8988T (cell line): ENCODE measurements at regions not wholly inside any gene's neighbourhood (a gene's known extent, or its start where the extent isn't known, plus 50 kb on each side); places are given as distances from the start of the nearest gene placed in this dataset.
"Not testable (repeated sequence)": the region's sequence is repeated elsewhere in the genome, so short reads cannot be mapped to it uniquely, and the experiment has no call there.

Experiments
- DNase-seq: peaks from one replicate; pipeline ENCODE4 v3.0.0; 2011

- no peak for DNase-seq
Measured at GRCh38 chr4:58359590-58359989, 1249.4 kb upstream of the IGFBP7 start.

GRCh38 chr4:58357947-58358346 is 1247.8 kb upstream of the IGFBP7 start:
- no peak for DNase-seq

DNA sequence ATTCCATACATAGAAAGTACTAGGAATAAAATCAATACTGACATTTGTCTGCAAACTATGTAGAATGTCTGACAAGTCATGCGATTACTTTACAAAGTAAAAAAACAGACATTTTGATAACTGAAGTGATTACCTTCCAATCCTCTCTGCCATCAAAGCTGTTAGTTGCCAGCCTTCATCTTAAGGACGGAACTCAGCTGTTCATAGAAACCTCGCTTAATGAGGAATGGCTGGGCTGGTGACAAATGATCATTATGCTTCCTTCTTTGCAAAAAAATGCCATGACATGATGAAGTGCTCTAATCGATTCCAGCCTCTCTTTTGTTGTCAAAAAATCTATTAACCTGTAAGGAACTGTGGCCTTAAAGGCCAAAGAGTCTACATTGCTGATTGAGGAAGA is 1214.9 kb upstream of the IGFBP7 start:
- no peak for DNase-seq

DNA sequence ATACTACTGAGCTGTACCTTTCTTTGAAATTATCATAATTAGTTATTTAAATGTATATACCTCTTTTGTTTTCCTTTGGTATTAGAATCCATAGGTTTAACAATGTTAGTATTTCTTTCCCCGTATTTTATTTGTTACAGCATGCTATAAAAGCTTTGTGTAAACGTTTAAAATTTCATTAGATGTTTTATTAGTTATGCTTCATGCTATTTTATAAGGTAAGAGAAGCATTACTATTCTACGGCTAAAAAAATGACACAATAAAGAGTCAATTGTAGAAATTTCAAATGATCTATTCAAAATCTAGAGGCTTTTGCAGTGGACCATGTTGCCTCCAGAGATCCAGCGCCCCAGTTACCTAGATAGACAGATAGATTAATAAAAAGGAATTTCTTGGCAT is 1203.3 kb upstream of the IGFBP7 start:
- no peak for DNase-seq

GRCh38 chr4:58303456-58303855 is 1193.3 kb upstream of the IGFBP7 start:
- no peak for DNase-seq

DNA sequence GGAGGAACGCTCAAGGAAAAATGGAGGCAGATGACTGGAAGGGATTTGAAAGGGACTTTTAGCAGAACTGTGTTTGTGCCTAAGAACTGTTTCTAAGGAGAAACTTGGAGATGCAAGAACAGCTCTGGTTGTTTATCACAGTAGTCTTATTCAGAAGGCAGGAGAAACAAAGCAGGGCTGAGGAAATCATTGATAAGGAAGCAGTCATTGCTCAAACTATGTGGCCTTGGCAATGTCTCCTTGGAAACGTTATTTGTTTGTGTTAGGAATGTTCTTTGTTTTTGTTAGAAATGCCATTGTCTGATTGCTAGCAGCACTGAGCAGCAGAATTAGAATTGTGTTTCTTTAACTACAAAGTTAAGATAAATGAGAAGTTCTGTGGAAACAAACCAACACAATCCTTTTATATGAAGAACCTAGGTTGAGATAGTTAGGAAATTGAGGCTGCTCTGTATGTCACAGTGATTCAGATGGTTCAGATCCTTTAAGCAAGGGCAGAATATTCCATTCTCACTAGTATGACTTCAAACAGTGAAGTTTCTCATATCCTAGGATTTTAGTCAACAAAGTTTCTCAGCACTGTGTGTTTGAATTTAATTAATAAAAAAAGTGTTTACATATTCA is 1191.3 kb upstream of the IGFBP7 start:
- no peak for DNase-seq

DNA sequence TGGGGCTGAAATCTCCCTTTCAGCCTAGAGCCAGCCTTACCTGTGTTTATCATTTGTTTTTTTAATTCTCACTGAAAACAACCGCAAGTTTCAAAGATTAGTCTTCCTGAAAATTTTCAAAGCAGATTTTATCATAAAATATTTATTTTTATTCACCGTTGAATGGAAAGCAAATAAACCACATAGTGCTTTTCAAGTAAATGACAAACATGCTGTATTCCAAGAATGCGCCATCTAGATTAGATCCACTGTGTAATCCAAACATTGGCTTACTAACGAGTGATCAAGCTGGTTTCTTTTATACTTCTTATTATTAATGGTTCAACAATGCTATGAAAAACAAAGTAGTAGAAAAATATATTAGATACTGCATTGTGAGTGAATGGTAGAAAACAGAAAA is 1176.2 kb upstream of the IGFBP7 start:
- no peak for DNase-seq

GRCh38 chr4:58280928-58281327 is 1170.7 kb upstream of the IGFBP7 start:
- not testable (repeated sequence) for DNase-seq

GRCh38 chr4:58275856-58276255 is 1165.7 kb upstream of the IGFBP7 start:
- DNase-seq: no peak

- DNase-seq: no peak
Measured at GRCh38 chr4:58274553-58274952, 1164.4 kb upstream of the IGFBP7 start.

DNA sequence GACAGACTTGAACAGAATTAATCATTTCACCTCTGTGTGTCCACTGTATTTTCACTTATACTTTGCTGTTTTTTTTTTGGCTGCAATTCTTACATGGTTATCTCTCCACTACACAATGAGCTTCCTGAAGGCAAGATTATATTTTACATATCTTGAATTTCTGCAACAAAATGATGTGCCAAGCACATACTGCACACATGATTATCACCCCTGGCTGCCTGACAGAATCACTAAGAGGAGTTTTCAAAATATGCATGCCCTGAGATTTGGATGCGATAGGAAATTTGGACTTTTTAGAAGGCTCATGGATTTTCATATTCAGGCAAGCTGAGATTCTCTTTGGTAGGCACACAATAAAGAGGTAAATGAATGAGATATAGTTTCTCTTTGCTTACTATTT is 1162.1 kb upstream of the IGFBP7 start:
- DNase-seq: no peak

DNA sequence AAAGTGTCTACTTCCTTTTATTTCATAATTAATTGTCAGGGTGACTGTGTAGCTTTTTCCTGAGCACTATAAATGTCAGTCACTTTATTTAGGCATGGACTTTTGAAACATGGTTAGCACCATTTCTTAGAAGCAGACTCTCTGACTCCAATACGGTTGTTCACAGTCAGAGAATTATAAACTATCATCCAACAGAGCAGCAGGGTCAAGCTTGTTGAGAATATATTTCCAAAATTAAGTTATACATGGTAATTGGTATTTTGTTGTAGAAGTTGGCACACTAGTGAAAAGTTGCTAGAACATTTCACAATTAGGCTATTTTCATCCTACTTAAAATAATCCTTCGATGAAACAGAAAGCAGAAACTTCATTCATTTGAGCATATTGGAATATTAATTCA is 1155.5 kb upstream of the IGFBP7 start:
- no peak for DNase-seq

GRCh38 chr4:58261526-58261925 is 1151.3 kb upstream of the IGFBP7 start:
- no peak for DNase-seq

DNA sequence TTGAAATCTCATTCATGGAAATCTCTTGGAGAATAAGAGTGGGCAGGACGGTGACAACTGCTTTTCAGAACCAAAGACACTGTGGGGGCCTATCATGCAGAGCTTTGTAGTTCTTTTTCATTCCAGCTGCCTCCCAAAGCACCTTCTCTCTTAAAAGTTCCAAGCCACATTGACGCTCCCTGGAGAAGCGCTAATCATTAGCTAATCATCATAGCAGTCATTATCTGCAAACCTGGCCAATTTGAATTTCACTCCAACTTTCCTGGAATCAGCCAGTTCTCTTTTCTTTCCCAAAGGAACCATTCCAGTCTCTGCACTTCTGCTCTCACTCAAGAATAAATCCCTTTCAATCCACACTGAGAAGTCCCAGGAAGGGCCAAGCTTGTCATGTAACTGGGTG is 1144.1 kb upstream of the IGFBP7 start:
- DNase-seq: no peak

GRCh38 chr4:58252656-58253055 is 1142.5 kb upstream of the IGFBP7 start:
- DNase-seq: no peak

DNA sequence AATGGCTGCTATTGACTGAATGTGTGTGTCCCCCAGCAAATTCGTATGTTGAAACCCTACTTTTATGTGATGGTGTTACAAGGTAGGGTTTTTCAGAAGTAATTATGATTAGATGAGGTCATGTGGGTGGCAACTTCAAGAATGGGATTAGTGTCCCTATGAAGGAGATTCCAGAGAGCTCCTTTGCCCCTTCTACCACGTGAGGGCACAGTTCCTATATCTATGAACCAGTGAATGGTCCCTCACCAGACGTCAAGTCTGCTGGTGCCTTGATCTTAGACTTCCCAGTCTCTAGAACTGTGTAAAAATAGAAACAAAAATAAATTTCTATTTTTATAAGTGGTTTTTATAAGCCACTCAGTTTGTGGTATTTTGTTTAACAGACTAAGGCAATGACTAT is 1137.6 kb upstream of the IGFBP7 start:
- DNase-seq: no peak

DNA sequence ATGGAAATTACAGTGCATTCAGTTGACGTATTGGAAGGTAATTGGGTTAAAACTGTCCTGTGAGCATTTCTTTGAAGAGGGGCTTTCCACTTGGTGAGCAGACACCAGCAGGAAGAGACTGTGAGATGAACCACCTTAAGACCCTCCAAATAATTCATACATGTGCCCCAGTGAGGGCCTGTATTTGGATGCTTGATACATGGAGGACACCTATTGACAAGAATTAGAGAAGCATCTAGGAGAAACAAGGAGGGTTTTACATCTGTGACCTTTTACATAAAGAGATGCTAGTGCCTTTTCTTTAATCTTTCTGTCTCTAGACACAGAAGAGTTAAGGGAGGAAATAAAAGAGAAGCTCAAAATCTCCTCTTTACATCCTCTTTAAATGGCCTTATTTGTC is 1115.3 kb upstream of the IGFBP7 start:
- no peak for DNase-seq

DNA sequence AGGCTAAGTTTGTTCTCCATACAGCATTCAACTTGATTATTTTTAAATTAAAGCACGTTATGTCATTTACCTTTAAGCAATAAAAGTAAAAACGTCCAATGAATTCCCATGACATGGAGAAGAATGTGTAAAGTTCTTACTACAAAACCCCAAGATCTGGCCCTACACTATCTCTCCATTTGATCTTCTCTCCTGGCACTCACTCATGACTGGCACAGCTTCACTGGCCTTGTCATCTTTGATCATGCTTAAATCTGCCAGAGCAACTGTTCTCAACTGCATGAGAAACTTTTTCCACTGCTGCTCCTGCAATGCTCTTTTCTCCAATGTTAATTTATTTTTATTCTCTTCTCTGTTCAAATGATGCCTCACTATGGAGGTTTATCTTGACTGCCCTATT is 1109.0 kb upstream of the IGFBP7 start:
- no peak for DNase-seq

- no peak for DNase-seq
Measured at GRCh38 chr4:58216461-58216860, 1106.3 kb upstream of the IGFBP7 start.

DNA sequence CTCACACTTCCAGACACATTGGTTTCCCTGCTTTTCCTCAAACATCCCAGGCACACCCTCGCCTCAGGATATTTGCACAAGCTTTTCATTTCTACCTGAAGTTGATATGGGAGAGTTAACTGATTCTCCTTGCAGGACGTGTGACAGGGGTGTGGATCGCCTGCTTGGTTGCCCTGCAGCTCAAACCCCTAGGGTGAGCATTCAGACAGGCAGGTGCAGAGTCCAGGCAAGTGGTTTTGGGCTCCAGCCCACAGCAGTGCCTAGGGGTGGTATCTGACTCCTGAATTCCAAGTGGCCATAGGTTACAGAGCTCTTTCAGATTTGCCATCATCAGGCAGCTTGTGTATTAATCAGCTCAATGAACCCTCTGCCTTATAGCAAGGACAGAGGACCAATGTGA is 1104.2 kb upstream of the IGFBP7 start:
- no peak for DNase-seq

DNA sequence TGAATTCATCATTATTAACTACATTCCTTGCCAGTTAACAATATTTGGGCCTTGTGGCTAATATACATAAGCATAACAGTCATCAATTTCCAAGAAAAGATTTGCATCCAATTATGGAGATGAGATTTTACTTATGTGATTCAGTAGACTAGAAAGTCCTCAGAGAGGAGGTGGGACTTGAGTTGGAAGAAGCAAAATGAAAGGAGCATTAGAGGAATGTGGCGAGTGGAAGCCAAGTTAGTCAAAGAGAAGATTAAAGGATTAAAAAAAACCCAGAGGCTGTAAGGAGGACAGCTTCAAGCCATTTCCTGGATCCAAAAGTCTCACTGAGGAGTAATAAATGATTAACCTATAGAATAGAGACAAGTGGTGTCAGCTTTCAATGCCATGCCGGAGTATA is 1099.4 kb upstream of the IGFBP7 start:
- no peak for DNase-seq

DNA sequence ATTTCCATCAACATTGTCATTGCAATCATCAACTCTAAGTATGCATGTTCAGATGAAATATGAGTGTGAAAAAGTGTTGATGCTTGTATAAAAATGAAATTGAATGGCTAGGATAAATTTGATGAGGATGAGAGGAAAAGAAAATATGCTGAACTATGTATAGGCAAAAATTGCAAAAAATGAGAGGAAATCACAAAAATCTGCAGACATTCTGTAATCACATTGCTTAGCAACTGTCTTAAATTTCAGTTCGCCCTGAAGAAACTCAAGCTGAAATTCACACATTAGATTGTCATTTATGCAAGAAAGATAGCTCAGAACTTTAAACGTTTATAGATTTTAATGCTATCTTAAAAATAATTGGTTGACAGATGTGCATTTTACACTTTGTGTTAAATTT is 1098.8 kb upstream of the IGFBP7 start:
- no peak for DNase-seq

GRCh38 chr4:58205446-58206235 is 1095.5 kb upstream of the IGFBP7 start:
- DNase-seq: no peak

- no peak for DNase-seq
Measured at GRCh38 chr4:58192217-58192616, 1082.0 kb upstream of the IGFBP7 start.

GRCh38 chr4:58191109-58191508 is 1080.9 kb upstream of the IGFBP7 start:
- DNase-seq: no peak
